NB4 (cell line): ENCODE measurements at regions not wholly inside any gene's neighbourhood (a gene's known extent, or its start where the extent isn't known, plus 50 kb on each side); places are given as distances from the start of the nearest gene placed in this dataset.

Experiments
- DNase-seq: peaks from one replicate; pipeline ENCODE4 v3.0.0; 2010; ENCODE audit warnings: low read depth
- H3K4me3 ChIP-seq: one replicate; pipeline ENCODE4 v1.5.1; 2011; ENCODE audit warnings: mild to moderate bottlenecking, low read depth, low read length, moderate library complexity
- MYC ChIP-seq: IDR thresholded peaks from 2 replicates; pipeline ENCODE4 v1.6.1; 2011; ENCODE audit warnings: low read depth, low read length
- POLR2A ChIP-seq: IDR thresholded peaks from 2 replicates; pipeline ENCODE4 v1.6.1; 2011; ENCODE audit warnings: mild to moderate bottlenecking; ENCODE audit not compliant: insufficient read length; ENCODE audit errors: extremely low read depth
- TF ChIP-seq, protein P1 (sequence below): IDR thresholded peaks from 2 replicates; pipeline ENCODE4 v1.6.1; 2011; ENCODE audit warnings: low read depth, low read length
- TF ChIP-seq, protein P2 (sequence below): IDR thresholded peaks from one replicate; pipeline ENCODE4 v1.5.1; 2012; ENCODE audit warnings: low read depth, low read length

GRCh38 chr11:121721448-121721847 lies 268.7 kb upstream of the SORL1-AS1 start:
- no peak overlapping the region for H3K4me3 ChIP-seq
- TF ChIP-seq MYC (no peak), POLR2A (no peak)
- TF ChIP-seq, protein P1, sequence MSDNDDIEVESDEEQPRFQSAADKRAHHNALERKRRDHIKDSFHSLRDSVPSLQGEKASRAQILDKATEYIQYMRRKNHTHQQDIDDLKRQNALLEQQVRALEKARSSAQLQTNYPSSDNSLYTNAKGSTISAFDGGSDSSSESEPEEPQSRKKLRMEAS: no peak
- DNase-seq: no peak

DNA sequence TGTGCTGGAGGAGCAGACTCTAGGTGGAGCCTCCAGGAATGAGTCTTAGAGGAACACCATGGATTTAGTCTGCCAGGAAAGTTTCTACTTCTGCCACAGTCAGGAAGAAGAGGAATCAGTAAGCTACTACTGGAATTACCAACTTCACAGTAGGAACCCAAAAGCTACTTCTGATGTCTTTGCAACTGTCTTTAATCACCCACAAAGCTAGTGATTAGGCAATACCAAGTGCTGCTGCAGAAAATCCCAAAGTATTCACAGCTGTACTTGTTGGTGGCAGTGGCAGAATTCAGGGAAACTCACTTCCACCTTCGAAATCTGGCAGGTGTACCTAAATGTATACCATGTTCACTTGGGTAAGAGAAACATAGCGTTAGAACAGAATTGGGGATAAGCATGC lies 264.5 kb upstream of the SORL1-AS1 start:
- no peak for DNase-seq
- no peak overlapping the region for H3K4me3 ChIP-seq
- TF ChIP-seq, protein P2, sequence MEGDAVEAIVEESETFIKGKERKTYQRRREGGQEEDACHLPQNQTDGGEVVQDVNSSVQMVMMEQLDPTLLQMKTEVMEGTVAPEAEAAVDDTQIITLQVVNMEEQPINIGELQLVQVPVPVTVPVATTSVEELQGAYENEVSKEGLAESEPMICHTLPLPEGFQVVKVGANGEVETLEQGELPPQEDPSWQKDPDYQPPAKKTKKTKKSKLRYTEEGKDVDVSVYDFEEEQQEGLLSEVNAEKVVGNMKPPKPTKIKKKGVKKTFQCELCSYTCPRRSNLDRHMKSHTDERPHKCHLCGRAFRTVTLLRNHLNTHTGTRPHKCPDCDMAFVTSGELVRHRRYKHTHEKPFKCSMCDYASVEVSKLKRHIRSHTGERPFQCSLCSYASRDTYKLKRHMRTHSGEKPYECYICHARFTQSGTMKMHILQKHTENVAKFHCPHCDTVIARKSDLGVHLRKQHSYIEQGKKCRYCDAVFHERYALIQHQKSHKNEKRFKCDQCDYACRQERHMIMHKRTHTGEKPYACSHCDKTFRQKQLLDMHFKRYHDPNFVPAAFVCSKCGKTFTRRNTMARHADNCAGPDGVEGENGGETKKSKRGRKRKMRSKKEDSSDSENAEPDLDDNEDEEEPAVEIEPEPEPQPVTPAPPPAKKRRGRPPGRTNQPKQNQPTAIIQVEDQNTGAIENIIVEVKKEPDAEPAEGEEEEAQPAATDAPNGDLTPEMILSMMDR: no peak
- TF ChIP-seq MYC: no peak
- TF ChIP-seq, protein P1: no peak
- no peak for TF ChIP-seq POLR2A

DNA sequence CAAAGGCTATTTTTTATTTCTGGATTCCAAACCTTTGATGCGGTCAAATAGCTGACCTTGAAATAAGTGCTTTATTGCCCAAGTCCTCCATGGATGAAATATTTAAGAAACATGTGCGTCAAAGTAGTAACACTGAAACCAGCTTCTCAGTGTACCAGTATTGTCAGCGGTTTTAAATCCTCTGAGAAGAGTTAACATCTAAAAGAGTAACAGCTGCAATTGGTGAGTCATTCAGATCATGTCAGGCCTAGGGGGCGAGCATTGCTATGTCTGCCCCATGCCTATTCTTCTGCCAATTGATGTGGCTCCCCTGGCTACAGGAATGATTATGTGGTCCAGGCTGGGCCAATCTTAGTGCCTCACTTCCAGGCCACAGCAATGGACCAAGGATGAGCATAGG lies 263.3 kb upstream of the SORL1-AS1 start:
- DNase-seq: no peak
- H3K4me3 ChIP-seq: no peak overlapping the region
- TF ChIP-seq, protein P2: no peak
- TF ChIP-seq MYC: no peak
- TF ChIP-seq POLR2A: no peak
- TF ChIP-seq, protein P1: no peak

- no peak overlapping the region for H3K4me3 ChIP-seq
- TF ChIP-seq POLR2A (no peak), MYC (no peak)
- TF ChIP-seq, protein P1: no peak
- TF ChIP-seq, protein P2: no peak
- no peak for DNase-seq
Measured at GRCh38 chr11:121715405-121715804, 262.6 kb upstream of the SORL1-AS1 start.

DNA sequence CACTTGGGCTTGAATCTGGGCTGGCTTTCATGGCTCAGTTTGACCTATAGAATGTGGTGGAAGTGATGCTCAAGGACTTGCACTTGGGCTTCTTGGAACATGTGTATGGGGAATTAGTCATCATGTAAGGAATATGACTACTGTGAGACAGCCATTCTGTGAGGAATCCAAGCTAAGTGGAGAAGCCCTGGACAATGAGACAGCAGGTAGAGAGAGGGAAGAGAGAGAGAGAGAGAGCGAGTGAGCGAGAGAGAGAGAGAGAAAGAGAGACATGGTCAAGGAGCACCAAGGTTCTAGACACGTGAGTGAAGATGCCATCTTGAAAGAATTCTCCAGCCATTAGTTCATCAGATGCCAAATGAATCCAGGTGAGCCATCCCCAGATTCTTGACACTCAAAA lies 261.6 kb upstream of the SORL1-AS1 start:
- TF ChIP-seq POLR2A (no peak), MYC (no peak)
- TF ChIP-seq, protein P1: no peak
- TF ChIP-seq, protein P2: no peak
- no peak overlapping the region for H3K4me3 ChIP-seq
- DNase-seq: no peak

DNA sequence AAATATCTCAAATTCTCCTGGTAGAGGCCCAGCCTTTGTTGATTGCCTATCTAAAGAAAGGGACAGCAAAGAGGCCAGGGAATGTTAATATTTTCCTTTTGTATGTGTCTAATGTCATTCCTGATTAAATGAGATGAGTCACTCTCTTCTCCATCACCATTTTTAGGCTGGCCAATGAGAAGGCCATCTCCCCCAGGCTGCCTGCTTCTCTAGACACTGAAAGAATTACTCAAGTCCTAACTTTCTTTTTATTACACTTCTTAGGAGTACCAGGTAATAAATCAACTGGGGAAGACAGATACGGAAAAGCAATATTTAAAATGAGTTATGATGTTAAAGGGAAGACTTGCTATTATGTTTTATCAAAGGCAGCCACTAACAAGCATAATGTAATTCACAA lies 259.2 kb upstream of the SORL1-AS1 start:
- no peak for DNase-seq

More for the DNA sequence above, 259.2 kb upstream of the SORL1-AS1 start:
- H3K4me3 ChIP-seq: no peak overlapping the region
- TF ChIP-seq MYC (no peak), POLR2A (no peak)
- TF ChIP-seq, protein P1: no peak
- TF ChIP-seq, protein P2: no peak
